HG02571 (cell line): ENCODE measurements at regions not wholly inside any gene's neighbourhood (a gene's known extent, or its start where the extent isn't known, plus 50 kb on each side); places are given as distances from the start of the nearest gene placed in this dataset.

Source experiments
- ATAC-seq: cut with Tn5 transposase; IDR thresholded peaks from one replicate; pipeline ENCODE4 v1.9.1; 2021; ENCODE audit warnings: mild to moderate bottlenecking, moderate library complexity; ENCODE audit not compliant: unreplicated experiment

GRCh38 chr22:48143856-48144255 is 1381.4 kb downstream of the TBC1D22A start:
- no peak for ATAC-seq

DNA sequence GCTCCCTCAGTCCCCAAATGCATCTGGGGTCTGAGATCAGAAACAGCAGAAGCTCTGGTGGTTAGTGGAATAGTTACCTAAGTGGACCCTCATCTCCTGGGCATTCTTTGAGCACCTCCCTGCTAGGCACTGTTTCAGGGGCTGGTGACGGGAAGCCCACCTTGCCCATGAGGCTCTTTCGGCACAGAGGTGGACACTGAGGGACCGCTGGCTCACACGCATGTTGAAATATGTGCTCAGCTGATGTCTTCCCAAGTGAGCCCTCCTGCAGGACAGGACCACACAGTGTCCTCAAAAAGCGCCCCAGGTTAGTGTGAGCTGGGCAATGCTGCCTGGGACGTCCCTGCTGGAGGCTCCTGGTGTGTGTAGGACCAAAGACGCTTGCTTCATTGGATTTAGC is 1379.9 kb downstream of the TBC1D22A start:
- no peak for ATAC-seq

DNA sequence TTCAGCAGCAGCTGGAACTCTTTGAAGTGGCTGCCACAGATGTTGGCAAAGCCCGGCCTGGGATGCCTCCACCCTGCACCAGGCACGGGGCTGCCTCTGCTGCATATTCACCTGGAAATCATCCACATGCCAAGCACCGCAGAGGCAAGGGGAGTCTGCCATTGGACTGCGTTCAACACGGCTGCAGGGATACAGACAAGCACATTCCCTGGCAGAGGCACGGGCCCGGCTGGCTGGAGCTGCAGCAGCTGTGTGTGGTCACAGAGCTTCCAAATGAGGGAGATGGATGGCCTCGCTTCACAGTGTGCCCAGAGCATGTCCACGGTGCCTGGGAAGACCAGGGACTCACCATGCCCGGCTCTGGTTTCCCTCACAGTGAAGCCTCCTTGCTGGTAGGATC is 1378.9 kb downstream of the TBC1D22A start:
- ATAC-seq, result no peak

GRCh38 chr22:48140261-48140813 is 1377.9 kb downstream of the TBC1D22A start:
- no peak for ATAC-seq

DNA sequence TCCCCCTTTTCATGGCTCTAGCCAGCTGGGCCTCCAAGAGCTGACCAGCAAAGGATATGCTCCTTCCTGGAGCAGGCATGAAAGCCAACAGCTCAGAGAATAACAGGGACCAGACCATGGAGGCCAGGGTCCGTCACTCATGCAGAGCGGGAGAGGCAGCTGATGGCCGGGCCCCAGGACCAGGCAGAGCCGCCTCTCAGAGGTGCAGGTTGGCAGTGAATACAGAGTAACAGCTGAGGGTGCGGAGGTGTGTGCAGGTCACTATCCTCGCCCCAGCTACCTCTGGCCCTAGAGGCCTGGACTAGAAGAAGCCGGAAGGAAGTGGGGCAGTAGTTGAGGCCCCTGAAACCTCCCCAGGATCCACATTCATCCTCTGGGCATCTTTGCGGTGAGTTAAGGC is 1377.3 kb downstream of the TBC1D22A start:
- no peak for ATAC-seq

- no peak for ATAC-seq
These were observed 1376.4 kb downstream of the TBC1D22A start for GRCh38 chr22:48138855-48139254.

- ATAC-seq, result no peak
These were observed 1376.0 kb downstream of the TBC1D22A start for GRCh38 chr22:48138427-48138826.

DNA sequence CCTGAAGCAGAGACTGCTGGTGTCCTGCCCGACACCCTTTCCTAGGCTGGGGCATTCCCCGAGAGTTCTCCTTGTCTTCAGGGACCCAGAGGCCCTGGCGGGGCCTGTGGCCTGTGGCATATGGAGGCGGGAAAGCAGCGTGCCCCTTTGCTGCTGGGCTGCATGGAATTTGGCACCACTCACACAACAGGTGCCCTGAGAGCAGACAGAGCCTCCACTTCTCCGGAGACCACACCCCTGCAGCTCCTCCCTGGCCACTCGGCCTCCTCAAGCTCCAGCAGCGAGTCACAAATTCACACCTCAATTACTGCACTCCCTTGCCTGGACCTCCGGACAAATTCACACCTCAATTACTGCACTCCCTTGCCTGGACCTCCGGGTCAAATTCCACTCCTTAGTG is 1375.2 kb downstream of the TBC1D22A start:
- ATAC-seq, result no peak

GRCh38 chr22:48135592-48135991 is 1373.1 kb downstream of the TBC1D22A start:
- ATAC-seq, result no peak

- no peak for ATAC-seq
These were observed 1363.0 kb downstream of the TBC1D22A start for GRCh38 chr22:48125416-48125815.

- no peak for ATAC-seq
These were observed 1359.5 kb downstream of the TBC1D22A start for GRCh38 chr22:48121984-48122383.

GRCh38 chr22:48118654-48119053 is 1356.2 kb downstream of the TBC1D22A start:
- ATAC-seq, result no peak

GRCh38 chr22:48116871-48117270 is 1354.4 kb downstream of the TBC1D22A start:
- ATAC-seq, result no peak

DNA sequence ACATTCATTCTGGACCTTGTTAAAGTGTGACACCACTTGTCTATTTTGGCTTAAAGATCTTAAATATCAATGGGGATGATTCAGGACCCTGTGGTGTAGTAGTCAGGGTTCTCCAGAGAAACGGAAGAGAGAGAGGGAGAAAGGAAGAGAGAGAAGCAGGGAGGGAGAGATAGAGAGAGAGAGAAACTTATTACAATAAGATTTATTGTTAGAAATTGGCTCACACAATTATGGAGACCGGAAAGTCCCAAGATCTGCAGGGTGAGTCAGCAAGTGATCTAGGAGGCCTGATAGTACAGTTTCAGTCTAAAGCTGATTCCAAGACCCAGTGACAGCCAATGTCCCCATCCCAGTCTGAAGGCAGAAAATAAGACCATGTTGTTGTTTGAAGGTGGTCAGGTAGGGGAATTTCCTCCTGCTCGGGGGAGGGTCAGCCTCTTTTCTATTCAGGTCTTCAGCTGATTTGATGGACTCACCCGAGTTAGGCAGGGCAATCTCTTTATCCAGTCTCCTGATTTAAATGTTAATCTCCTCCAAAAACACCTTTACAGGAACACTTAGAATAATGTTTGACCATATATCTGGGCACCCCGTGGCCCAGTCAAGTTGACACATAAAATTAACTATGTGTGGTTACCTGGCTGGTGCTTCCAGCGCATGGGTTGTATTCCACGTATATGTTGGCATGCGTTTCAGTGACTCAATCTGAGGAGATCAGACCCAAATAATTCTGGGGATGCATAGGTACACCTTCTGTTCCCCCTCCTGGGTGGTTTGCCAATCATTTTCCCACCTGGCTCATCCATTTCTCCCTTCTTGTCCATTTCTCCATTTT is 1350.5 kb downstream of the TBC1D22A start:
- ATAC-seq, result no peak

DNA sequence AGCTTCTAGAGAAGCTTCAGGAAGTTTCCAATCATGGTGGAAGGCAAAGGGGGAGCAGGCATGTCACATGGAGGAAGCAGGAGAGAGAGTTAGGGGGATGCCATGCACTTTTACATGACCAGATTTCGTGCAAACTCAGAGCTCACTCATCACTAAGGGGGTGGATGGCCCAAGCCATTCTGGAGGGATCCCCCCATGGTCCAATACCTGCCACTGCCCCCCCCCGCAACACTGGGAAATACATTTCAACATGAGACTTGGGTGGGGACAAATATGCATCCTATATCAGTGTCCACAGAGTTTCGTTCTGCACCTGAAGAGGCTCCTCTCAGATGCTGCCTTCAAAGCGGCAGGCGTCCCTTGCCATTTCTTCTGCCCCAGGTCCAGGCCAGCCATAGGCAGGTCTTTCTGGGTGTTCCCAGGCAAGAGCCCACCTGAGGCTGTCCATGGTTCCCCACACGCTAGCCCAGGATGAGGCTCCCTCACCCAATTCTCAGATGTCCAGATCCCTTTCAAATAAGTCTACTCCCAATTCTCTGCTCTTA is 1344.3 kb downstream of the TBC1D22A start:
- ATAC-seq, result no peak

GRCh38 chr22:48106215-48106614 is 1343.8 kb downstream of the TBC1D22A start:
- ATAC-seq, result no peak

DNA sequence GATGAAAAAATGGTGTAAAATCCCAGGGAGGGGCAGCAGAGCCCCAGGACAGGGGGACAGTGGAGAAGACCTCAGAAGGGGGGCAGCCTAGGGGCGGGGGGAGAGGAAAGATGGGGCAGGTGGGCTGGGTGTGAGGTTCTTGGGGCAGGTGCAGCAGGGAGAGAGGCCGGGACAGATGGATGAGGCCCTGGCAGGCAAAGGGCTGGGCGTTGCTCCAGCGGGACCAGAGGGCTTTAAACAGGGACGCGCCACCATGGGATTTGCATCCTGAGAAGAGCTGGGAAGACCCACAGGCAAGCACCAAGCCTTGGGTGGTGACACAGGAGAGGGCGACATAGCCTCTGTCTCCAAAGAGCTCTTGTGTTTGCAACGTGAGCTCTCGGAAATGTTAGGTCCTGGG is 1342.8 kb downstream of the TBC1D22A start:
- no peak for ATAC-seq

GRCh38 chr22:48104766-48105165 is 1342.3 kb downstream of the TBC1D22A start:
- ATAC-seq, result no peak

- no peak for ATAC-seq
These were observed 1341.8 kb downstream of the TBC1D22A start for GRCh38 chr22:48104102-48104738.

DNA sequence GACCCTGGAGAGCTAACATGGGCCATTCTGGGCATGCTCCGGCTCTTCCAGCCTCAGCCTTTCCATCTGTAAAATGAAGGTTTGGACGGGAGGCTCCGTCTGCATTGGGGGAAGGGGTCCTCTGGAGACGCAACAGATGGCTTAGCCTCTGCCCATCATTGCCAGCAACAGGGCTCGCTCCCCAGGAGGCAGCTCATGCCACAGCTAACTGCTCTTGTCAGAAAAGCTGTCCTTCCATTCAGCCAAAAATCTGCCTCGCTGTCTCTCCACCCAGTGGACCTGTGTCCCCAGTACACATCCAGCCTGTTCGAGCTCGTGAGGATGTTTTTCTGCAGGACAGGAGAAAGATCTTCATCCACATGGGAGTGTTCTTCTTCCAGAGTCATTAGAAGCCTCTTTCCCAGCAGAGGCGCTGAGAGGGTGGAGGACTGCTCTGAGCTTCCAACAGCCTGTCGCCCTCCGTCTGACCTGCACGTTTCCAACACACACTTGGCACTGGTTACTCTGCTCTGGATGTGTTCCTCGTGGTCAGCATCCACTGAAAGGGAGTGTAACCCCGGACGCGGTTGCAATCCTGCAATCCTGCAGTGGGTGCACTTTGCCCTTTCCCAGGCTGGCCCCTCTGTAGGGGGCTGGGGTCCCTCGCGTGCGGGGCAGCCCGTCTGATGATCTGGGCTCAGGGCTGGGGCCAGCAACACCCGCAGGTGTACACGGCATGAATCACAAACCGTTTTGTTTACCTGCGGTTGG is 1340.9 kb downstream of the TBC1D22A start:
- ATAC-seq, result no peak

GRCh38 chr22:48102581-48102980 is 1340.1 kb downstream of the TBC1D22A start:
- ATAC-seq, result no peak
